Adipocyte (in vitro differentiated cells): ENCODE measurements at regions not wholly inside any gene's neighbourhood (a gene's known extent, or its start where the extent isn't known, plus 50 kb on each side); places are given as distances from the start of the nearest gene placed in this dataset.

Source experiments
- DNase-seq: peaks from one replicate; pipeline ENCODE4 v3.0.0-alpha.2; 2015; ENCODE audit warnings: low read depth
- H3K27me3 ChIP-seq: replicated peaks from 2 replicates; pipeline ENCODE4 v1.7.0; 2013; ENCODE audit warnings: mild to moderate bottlenecking, low read length, moderate library complexity; ENCODE audit not compliant: control insufficient read depth, insufficient read depth
- H3K36me3 ChIP-seq: 2 replicates; pipeline ENCODE4 v1.7.0; 2013; ENCODE audit warnings: low read length, mild to moderate bottlenecking, moderate library complexity; ENCODE audit not compliant: control insufficient read depth, insufficient read depth, severe bottlenecking
- H3K4me1 ChIP-seq: 2 replicates; pipeline ENCODE4 v1.7.0; 2013; ENCODE audit warnings: mild to moderate bottlenecking, low read length, moderate library complexity; ENCODE audit not compliant: control insufficient read depth, insufficient read depth
- H3K4me3 ChIP-seq: 2 replicates; pipeline ENCODE4 v1.7.0; 2013; ENCODE audit warnings: mild to moderate bottlenecking, low read length, moderate library complexity
- H3K9ac ChIP-seq: 2 replicates; pipeline ENCODE4 v1.7.0; 2013; ENCODE audit warnings: mild to moderate bottlenecking, low read length, moderate library complexity
- H3K9me3 ChIP-seq: 2 replicates; pipeline ENCODE4 v1.7.0; 2013; ENCODE audit warnings: mild to moderate bottlenecking, low read length, moderate library complexity; ENCODE audit not compliant: control insufficient read depth

- H3K36me3 ChIP-seq: no peaks in the 10 kb centered on the region
- no peak overlapping the region for H3K9ac ChIP-seq
- H3K4me3 ChIP-seq: no peak overlapping the region
- no peak for DNase-seq
- no peaks in the 10 kb centered on the region for H3K4me1 ChIP-seq
- H3K27me3 ChIP-seq: peaks cover 18% of the 10 kb centered on the region
- peaks cover 16% of the 10 kb centered on the region for H3K9me3 ChIP-seq
Observed at GRCh38 chr9:93826209-93826608, 128.9 kb downstream of the BARX1 start.

- no peaks in the 10 kb centered on the region for H3K36me3 ChIP-seq
- H3K9me3 ChIP-seq: peaks cover 21% of the 10 kb centered on the region
- H3K9ac ChIP-seq: no peak overlapping the region
- no peak overlapping the region for H3K4me3 ChIP-seq
- H3K27me3 ChIP-seq: peaks cover 18% of the 10 kb centered on the region
- no peaks in the 10 kb centered on the region for H3K4me1 ChIP-seq
- no peak for DNase-seq
Observed at GRCh38 chr9:93825348-93826115, 129.6 kb downstream of the BARX1 start.

- peaks cover 21% of the 10 kb centered on the region for H3K9me3 ChIP-seq
- no peaks in the 10 kb centered on the region for H3K36me3 ChIP-seq
- no peaks in the 10 kb centered on the region for H3K4me1 ChIP-seq
Observed at GRCh38 chr9:93824386-93825294, 130.5 kb downstream of the BARX1 start.

DNA sequence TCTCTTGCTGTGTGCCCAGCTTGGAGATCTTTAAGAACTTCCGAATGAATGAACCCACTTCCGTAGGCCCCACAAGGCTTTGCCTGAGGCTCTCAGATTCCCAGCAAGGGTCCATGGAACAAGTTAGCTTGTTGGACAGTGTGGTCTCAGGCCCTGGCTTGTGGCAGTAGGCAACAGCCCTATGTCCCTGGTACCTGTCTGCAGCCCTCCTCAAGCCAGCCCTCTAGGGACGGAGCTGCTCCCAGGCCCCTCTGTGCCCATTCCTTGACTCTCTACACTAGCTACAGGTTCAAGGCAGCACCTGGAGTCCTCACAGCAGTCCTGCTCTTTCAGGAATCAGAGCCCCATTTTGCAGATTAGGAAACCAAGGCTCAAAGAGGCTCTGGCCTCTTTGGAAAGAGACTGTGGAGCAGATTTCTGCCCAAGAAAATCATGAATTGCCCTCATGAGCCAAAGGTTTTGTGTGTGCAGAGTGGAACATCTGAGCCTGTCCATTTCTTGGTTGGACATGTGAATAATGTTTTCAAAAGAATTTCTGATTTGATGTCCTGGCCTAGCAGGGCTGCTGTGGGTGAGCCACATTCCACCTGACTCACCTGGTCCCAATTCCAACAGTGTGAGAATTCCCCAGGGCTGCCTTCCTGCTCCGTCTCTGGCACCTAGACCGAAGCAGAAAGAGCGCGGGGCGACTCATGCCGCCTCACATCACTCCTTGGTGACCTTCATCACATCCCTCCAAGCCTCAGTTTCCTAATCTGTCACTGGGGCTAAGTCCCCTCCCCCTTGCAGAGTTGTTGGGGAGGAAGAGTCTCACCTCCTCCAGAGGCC, 131.7 kb downstream of the BARX1 start:
- no peak for DNase-seq
- H3K36me3 ChIP-seq: no peaks in the 10 kb centered on the region
- peaks cover 18% of the 10 kb centered on the region for H3K27me3 ChIP-seq
- H3K9me3 ChIP-seq: peaks cover 21% of the 10 kb centered on the region
- H3K4me1 ChIP-seq: no peaks in the 10 kb centered on the region
- no peak overlapping the region for H3K9ac ChIP-seq
- H3K4me3 ChIP-seq: no peak overlapping the region

More at GRCh38 chr9:93824386-93825294, 130.5 kb downstream of the BARX1 start:
- DNase-seq: no peak
- no peak overlapping the region for H3K4me3 ChIP-seq
- peaks cover 18% of the 10 kb centered on the region for H3K27me3 ChIP-seq
- no peak overlapping the region for H3K9ac ChIP-seq

GRCh38 chr9:93822229-93822628, 132.9 kb downstream of the BARX1 start:
- peaks cover 15% of the 10 kb centered on the region for H3K27me3 ChIP-seq

DNA sequence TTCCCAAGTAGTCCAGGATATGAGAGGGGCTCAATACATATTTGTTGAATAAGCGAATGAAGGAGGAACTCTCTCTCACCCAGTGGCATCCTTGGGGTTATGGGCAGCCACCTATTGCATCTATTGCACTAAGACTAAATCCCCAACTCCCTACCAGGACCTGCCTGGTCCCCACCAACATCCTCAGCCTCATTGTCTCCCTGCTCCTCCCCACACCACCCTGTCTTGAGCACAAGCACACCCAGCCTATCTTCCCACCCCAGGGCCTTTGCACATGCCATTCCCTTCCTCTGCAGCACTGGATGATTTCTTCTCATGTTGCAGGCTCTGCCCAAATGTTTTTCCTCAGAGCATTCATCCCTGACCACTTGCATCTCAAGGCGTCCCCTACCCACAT, 133.8 kb downstream of the BARX1 start:
- Histone ChIP-seq H3K4me1 (no peaks in the 10 kb centered on the region), H3K36me3 (no peaks in the 10 kb centered on the region), H3K9ac (no peak overlapping the region), H3K27me3 (peaks cover 8% of the 10 kb centered on the region), H3K4me3 (no peak overlapping the region), H3K9me3 (peaks cover 27% of the 10 kb centered on the region)
- no peak for DNase-seq

More at GRCh38 chr9:93822229-93822628, 132.9 kb downstream of the BARX1 start:
- H3K9ac ChIP-seq: no peak overlapping the region
- peaks cover 21% of the 10 kb centered on the region for H3K9me3 ChIP-seq
- H3K4me1 ChIP-seq: no peaks in the 10 kb centered on the region
- H3K4me3 ChIP-seq: no peak overlapping the region
- H3K36me3 ChIP-seq: no peaks in the 10 kb centered on the region
- DNase-seq: no peak

DNA sequence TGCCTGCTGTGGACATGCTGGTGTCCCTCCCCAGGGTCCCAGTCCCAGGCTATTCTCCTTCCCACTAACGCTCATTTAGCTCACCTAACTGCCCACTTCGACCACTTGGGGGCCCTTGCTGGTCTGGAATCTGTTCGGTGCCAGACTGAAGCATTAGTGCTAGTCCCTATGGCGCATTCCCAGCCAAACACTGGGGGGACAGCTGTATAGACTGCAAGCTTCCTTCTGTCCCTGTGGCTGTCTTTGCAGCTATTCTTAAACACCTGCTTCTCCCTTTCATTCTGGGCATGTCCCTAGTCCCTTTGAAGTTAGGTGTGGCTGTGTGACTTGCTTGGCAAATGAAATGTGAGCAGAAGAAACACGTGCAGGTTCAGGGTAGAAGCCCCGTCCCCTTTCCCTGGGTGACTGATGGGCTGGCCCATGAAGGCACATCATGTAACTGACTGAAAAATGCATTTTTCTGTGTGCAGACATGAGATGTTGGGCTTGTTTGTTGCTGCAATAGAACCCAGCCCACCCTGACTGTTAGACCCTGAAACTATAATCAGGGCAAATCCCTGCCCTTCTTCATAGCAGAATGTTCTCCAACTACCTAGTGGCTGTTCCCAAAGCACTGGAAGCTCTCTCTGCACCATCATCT, 134.4 kb downstream of the BARX1 start:
- H3K27me3 ChIP-seq: peaks cover 5% of the 10 kb centered on the region
- H3K9ac ChIP-seq: no peak overlapping the region
- H3K36me3 ChIP-seq: no peaks in the 10 kb centered on the region
- no peak for DNase-seq
- peaks cover 27% of the 10 kb centered on the region for H3K9me3 ChIP-seq
- H3K4me3 ChIP-seq: no peak overlapping the region
- no peaks in the 10 kb centered on the region for H3K4me1 ChIP-seq

GRCh38 chr9:93819905-93820304, 135.2 kb downstream of the BARX1 start:
- Histone ChIP-seq H3K36me3 (no peaks in the 10 kb centered on the region), H3K27me3 (no peaks in the 10 kb centered on the region), H3K4me1 (no peaks in the 10 kb centered on the region), H3K9me3 (peaks cover 27% of the 10 kb centered on the region), H3K9ac (no peak overlapping the region), H3K4me3 (no peak overlapping the region)
- DNase-seq: no peak

GRCh38 chr9:93818827-93819472, 136.2 kb downstream of the BARX1 start:
- Histone ChIP-seq H3K4me1 (no peaks in the 10 kb centered on the region), H3K9ac (no peak overlapping the region), H3K4me3 (no peak overlapping the region), H3K9me3 (peaks cover 27% of the 10 kb centered on the region), H3K36me3 (no peaks in the 10 kb centered on the region), H3K27me3 (no peaks in the 10 kb centered on the region)
- no peak for DNase-seq

DNA sequence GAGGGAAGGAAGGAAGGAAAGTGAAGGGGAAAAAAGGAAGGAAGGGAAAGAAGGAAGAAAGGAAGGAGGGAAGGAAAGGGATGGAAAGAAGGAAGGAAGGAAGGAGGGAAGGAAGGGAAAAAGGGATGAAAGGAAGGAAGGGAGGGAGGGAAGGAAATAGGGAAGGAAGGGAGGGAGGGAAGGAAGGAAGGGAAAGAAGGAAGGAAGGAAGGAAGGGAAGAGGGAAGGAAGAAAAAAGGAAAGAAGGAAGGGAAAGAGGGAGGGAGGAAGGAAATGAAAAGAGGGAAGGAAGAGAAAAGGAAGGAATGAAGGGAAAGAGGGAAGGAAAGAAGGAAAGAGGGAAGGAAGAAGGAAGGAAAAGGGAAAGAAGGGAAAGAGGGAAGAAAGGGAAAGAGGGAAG, 136.9 kb downstream of the BARX1 start:
- H3K9ac ChIP-seq: no peak overlapping the region

More for the DNA sequence above, 136.9 kb downstream of the BARX1 start:
- H3K9me3 ChIP-seq: peaks cover 27% of the 10 kb centered on the region
- no peaks in the 10 kb centered on the region for H3K4me1 ChIP-seq
- no peak overlapping the region for H3K4me3 ChIP-seq
- no peaks in the 10 kb centered on the region for H3K36me3 ChIP-seq
- no peaks in the 10 kb centered on the region for H3K27me3 ChIP-seq
- DNase-seq: no peak
